ENCODE measurements at regions not wholly inside any gene's neighbourhood (a gene's known extent, or its start where the extent isn't known, plus 50 kb on each side); places are given as distances from the start of the nearest gene placed in this dataset.

DNA sequence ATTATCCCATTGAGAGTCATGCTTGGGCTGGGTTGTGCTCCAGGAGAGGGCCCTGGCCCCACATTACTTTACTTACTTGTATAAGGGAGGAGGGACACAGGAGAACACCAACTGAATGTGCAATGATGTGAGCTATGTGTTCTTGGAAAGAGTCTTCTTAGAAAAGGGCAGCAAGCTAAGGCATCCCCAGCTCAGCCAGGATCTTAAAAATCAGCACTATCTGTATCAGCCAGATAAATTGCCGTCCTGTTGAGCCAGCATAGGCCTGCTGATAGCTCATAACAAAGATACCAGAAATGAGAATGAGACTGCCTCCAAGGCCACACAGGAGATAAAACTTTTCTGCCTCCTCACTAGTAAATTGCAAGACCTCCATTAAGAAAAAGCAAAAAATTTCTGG lies 357.5 kb downstream of the CAAP1 start:
- TF ChIP-seq CTCF (conservative IDR thresholded peaks at IDR 0.05; ENCODE audit: low read depth, low read length), result no peak
- no peak for DNase-seq (ENCODE audit: low read depth)
- no peak overlapping the region for H3K4me3 ChIP-seq (ENCODE audit: low read depth, low read length)

DNA sequence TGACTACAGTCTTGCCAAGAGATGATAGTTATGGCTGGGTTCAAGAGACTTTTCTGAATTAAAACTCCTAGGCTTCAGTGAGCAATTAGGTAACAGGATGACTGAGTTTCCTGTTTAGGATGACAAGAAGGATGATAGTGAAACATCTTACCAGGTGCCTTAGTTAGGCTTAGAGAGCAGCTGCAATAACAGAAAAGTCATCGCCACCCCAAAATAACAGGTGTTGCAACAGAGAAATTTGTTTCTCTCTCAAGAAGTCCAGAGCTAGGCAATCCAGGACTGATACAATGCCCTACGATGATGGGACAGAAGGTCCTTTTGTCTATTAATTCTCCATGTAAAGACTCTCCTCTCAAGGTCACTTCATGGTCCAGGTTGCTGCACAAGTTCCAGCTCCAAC lies 361.8 kb downstream of the CAAP1 start:
- no peak for TF ChIP-seq CTCF (conservative IDR thresholded peaks at IDR 0.05; ENCODE audit: low read depth, low read length)
- H3K4me3 ChIP-seq (ENCODE audit: low read depth, low read length), result no peak overlapping the region
- no peak for DNase-seq (ENCODE audit: low read depth)

GRCh38 chr9:26527931-26528330 lies 364.7 kb downstream of the CAAP1 start:
- DNase-seq (ENCODE audit: low read depth), result no peak
- H3K4me3 ChIP-seq (ENCODE audit: low read depth, low read length), result no peak overlapping the region
- TF ChIP-seq CTCF (conservative IDR thresholded peaks at IDR 0.05; ENCODE audit: low read depth, low read length), result no peak

GRCh38 chr9:26524267-26524666 lies 368.3 kb downstream of the CAAP1 start:
- H3K4me3 ChIP-seq (ENCODE audit: low read depth, low read length), result no peak overlapping the region
- DNase-seq (ENCODE audit: low read depth), result no peak
- TF ChIP-seq CTCF (conservative IDR thresholded peaks at IDR 0.05; ENCODE audit: low read depth, low read length), result no peak

DNA sequence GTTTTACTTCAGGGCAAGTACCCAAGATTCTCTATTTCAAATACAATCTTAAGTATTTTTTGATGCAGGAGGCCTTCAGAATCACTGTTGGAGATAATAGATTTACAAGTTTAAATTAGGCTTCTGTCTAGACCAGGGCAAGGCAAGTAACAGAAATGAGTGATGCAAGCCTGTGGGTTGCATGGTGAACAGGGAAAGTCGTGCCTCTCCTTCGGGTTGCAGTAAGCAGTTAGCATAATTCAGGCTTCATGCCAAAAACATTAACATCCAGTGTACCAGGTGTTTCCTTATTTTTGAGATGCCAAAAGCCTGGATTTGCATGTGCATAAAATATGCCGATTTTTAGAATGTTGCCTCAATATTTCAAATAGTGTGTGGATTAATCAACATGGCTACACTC lies 369.0 kb downstream of the CAAP1 start:
- H3K4me3 ChIP-seq (ENCODE audit: low read depth, low read length), result no peak overlapping the region
- TF ChIP-seq CTCF (conservative IDR thresholded peaks at IDR 0.05; ENCODE audit: low read depth, low read length), result no peak
- DNase-seq (ENCODE audit: low read depth), result no peak

GRCh38 chr9:26520141-26520540 lies 372.5 kb downstream of the CAAP1 start:
- TF ChIP-seq CTCF (conservative IDR thresholded peaks at IDR 0.05; ENCODE audit: low read depth, low read length), result no peak
- no peak for DNase-seq (ENCODE audit: low read depth)
- H3K4me3 ChIP-seq (ENCODE audit: low read depth, low read length), result no peak overlapping the region

DNA sequence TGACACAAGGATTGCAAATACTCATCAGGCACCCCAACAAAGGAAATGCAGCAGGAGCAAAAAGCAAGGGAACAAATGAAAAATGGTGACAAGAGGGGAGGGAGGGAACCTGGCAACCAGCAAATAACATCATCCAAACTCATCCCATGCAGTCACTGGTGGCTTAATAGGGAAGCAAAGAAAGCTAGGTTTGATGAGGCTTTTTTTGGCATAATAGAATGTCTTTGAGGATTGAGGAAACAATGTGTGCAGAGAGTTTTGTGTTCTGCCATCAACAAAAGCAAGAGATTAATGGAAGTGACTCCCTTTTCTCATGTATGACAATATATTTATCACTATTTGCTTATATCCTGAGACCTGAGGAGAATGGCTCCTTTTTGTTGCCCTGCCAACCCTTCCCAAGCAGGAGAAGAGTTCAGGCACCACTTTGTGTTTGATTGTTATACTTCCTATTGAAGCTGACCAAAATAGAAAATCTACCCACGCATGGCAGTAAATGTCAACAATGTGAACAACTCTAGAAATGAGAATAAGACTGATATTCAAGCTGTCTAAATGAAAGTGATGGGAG lies 375.7 kb downstream of the CAAP1 start:
- no peak overlapping the region for H3K4me3 ChIP-seq (ENCODE audit: low read depth, low read length)
- DNase-seq (ENCODE audit: low read depth), result no peak
- TF ChIP-seq CTCF (conservative IDR thresholded peaks at IDR 0.05; ENCODE audit: low read depth, low read length), result no peak

All from choroid plexus epithelial cell (primary cell).